Stimulated activated CD8-positive, alpha-beta memory T cell treated with anti-CD3 and anti-CD28 coated beads, Interleukin-4, amount 100 ng/mL, for 24 hours (primary cell): ENCODE measurements at regions not wholly inside any gene's neighbourhood (a gene's known extent, or its start where the extent isn't known, plus 50 kb on each side); places are given as distances from the start of the nearest gene placed in this dataset.
A peak's percentile ranks its signal among the peaks of the same experiment; 100 is the strongest.

Experiments
- DNase-seq: peaks from one replicate; pipeline ENCODE4 v3.0.0-alpha.2; 2020; ENCODE audit warnings: low read depth

- DNase-seq: no peak
Measured at GRCh38 chr6:26149240-26149639, 62.0 kb downstream of the HFE start.

DNA sequence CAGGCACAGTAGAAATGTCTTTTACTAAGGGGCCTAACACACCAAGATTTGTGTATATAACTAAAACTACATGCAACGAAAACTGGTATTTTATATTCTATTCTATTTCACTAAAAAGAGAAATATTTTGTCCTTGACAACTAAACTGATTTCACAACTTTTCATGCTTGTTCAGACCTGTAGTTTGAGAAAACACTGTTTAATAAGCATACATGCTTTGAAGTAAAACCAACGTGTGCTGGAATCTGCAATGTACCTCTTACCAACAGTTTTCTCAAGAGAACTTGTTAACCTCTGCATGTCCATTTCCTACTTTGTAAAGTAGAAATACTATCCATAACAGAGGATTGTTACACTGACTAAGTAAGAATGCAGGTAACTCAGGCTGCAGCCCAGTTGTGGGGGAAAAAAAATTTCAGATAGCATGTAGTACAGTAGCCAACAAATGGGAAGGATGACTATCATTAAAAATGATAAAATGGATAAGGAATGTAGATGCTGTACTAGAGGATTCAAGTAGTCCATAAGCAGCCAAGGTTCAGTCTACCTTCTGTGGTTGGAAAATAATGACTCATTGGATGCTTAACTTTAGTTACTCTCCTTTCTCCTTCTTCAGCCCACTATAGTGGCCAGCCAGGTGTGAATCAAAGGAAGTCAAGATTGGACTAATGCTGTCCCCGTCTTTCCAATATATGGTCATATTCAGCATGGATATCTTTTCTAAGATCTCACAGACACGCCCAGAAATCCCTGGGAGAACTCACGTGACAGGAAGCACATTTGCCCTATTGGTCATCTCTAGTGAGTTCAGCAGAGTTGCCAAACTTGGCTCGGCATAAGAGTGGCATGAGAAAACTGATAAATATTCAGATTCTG lies 65.2 kb downstream of the HFE start:
- no peak for DNase-seq

- no peak for DNase-seq
Measured at GRCh38 chr6:26155061-26155930, 68.1 kb downstream of the HFE start.

DNA sequence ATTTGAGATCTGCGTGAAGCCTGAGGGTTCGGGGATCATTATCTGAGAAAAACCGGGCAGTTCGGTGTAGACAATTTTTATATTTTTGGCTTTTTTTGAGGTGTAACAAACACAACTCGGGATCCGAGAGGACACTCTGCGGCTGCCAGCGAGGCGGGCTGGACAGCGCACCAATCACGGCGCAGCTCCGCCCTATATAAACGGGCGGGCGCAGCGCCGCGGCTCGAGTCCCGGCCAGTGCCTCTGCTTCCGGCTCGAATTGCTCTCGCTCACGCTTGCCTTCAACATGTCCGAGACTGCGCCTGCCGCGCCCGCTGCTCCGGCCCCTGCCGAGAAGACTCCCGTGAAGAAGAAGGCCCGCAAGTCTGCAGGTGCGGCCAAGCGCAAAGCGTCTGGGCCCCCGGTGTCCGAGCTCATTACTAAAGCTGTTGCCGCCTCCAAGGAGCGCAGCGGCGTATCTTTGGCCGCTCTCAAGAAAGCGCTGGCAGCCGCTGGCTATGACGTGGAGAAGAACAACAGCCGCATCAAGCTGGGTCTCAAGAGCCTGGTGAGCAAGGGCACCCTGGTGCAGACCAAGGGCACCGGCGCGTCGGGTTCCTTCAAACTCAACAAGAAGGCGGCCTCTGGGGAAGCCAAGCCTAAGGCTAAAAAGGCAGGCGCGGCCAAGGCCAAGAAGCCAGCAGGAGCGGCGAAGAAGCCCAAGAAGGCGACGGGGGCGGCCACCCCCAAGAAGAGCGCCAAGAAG lies 69.0 kb downstream of the HFE start:
- DNase-seq: peak; percentile 73

- peak; percentile 38 for DNase-seq
Measured at GRCh38 chr6:26156850-26157250, 69.6 kb downstream of the HFE start.

DNA sequence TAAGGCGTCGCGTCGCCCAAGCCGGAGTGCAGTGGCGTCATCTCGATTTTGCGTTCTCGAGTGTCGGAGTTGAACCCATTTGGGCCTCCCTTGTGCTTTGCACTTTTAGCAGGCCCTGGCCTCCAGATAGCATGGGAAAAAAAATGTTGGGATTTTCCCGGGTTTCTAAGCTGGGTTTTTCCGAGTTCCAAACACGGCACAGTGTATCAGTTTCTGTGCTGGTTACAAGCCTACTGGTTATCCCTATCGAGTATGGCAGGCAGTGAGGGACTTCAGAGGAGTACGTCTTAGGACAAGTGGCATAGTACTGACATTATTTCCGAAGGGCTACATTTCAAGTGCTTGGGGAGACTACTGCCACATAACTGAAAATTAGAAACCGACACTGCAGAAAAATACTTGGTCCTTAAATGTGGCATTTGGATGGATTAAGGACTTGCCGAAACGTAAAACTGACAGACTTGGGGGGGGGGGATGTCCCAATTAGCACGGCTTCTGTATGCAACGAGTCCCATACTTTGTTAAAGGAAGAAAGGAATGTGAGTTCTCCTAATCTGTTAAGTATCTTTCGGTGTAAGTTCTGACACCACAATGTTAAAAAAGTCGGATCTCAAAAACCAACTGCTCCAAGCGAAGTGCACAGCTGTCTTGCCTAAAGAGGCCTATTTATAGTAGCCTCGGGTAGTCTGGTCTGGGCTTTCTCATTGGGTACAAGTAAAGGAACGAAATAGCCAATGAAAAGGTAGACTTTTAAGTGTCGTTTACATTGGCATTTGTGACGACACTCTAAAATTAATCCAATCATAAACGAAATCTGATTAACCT lies 70.2 kb downstream of the HFE start:
- no peak for DNase-seq

DNA sequence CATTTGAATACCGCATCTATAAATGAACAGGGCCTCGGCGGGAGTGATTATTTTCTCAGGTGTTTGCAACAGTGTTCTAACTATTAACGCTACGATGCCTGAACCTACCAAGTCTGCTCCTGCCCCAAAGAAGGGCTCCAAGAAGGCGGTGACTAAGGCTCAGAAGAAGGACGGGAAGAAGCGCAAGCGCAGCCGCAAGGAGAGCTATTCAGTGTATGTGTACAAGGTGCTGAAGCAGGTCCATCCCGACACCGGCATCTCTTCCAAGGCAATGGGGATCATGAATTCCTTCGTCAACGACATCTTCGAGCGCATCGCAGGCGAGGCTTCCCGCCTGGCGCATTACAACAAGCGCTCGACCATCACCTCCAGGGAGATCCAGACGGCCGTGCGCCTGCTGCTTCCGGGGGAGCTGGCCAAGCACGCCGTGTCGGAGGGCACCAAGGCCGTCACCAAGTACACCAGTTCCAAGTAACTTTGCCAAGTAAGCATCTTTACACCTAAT lies 70.9 kb downstream of the HFE start:
- peak; percentile 62 for DNase-seq

DNA sequence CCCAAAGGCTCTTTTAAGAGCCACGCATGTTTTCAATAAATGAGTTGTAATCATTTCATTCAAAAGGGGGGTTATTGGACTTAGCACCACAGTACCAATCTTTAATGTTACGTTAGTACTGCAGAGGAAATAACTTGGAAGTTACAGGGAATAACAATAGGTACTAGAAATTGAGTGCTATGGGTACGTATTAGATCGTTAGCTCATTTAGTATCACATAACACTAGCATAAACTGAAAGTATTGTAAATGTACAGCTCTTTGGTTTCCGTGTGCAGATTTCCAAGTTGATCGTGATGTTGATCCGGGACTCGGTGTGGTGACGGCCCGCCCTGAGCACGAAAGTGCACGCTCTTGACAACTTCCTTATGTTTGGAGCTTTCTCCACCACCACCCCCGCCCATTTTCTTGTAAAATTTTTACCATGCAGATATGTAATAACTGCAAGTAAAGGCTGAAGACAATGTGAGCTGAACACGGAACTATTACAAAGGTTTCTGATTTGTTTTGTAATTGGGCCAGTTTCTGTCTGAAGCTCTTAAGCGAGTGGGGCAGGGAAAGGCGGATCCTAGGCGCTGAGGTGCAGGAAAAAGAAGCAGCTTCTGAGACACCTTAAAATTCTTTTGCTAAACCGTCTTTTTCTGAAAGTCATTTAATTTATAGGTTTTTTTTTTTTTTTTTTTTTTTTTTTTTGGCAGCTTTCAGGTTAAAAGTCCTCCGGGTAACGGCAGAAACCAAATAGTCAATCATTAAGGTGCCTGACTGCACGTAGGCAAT lies 71.5 kb downstream of the HFE start:
- DNase-seq: peak; percentile 20

- no peak for DNase-seq
Measured at GRCh38 chr6:26159357-26160273, 72.4 kb downstream of the HFE start.

DNA sequence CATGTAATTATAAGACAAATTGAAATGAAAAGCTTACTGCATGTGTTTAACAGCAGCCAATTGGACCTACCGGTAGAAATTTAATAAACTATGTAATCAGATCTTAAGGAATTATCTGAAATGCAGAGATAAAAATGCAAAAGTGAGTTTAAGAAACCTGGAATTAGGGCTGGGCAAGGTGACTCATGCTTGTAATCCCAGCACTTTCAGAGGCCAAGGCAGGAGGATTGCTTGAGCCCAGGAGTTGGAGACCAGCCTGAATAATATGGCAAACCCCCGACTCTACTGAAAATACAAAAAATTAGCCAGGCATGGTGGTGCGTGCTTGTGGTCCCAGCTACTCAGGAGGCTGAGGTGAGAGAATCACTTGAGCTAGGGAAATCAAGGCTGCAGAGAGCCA lies 74.1 kb downstream of the HFE start:
- no peak for DNase-seq

- no peak for DNase-seq
Measured at GRCh38 chr6:26162399-26162798, 75.2 kb downstream of the HFE start.

DNA sequence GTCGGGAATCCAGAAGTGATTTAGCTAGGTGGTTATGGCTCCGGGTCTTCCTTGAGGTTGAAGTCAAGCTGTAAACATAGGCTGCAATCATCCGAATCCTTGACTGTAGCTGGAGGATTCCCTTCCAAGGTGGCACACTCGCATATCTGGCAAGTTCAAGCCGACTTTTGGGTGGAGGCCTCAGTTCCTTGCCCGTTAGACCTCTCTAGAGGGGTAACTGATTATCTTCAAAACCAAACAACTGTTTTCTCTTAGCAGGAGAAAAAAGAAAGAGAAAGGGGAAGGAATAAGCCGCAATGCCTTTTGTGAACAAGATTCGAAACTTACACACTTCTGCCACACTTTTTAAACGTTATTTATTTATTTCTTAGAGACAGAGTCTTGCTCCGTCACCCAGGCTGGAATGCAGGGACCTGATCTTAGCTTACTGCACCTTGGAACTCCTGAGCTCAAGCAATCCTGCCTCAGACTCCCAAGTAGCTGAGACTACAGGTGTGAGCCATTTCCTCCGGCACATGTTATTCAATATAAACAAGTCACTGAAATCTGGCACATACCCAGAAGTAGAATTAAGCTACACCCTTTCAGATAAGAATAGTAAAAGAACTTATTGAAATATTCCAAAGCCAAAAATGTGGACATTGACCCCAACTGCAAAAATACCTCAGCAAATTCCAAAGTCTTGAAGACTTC lies 76.3 kb downstream of the HFE start:
- no peak for DNase-seq

DNA sequence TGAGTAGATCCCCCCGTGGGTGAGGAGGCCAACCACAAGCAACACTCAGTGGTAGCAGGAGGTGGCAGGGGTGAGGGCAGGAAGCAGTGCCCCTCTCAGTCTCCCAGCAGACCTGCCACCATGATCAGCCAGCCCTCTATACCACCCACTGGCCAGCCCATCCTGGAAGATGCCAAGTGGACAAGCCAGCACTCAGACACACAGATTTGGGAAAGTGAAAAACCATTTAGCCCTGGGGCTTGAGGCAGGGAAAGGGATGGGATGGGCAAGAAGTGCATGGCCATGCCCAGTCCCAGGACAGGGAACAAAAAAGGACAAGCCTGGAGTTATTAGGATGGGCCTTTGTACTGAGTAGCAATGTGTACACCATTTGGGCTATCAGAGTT lies 76.9 kb downstream of the HFE start:
- DNase-seq: no peak

GRCh38 chr6:26165261-26165790 lies 78.1 kb downstream of the HFE start:
- DNase-seq: no peak

DNA sequence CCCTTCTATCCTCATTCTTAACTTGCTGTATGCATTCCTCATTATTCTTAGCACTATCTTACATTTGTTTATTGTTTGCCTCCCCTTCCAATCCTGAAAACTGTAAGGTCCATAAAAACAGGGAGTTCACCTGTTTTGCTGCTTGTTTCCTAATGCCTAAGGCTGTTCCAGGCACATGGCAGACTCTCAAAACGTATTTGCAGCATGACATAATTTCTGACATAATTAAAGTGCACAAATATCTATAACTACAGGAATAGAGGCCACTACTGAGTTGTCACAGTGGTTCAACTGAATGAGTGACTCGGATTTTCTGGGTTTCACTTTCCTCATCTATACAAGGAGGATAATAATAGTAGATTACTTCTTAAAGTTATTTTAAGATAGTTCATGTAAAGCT lies 83.0 kb downstream of the HFE start:
- no peak for DNase-seq

DNA sequence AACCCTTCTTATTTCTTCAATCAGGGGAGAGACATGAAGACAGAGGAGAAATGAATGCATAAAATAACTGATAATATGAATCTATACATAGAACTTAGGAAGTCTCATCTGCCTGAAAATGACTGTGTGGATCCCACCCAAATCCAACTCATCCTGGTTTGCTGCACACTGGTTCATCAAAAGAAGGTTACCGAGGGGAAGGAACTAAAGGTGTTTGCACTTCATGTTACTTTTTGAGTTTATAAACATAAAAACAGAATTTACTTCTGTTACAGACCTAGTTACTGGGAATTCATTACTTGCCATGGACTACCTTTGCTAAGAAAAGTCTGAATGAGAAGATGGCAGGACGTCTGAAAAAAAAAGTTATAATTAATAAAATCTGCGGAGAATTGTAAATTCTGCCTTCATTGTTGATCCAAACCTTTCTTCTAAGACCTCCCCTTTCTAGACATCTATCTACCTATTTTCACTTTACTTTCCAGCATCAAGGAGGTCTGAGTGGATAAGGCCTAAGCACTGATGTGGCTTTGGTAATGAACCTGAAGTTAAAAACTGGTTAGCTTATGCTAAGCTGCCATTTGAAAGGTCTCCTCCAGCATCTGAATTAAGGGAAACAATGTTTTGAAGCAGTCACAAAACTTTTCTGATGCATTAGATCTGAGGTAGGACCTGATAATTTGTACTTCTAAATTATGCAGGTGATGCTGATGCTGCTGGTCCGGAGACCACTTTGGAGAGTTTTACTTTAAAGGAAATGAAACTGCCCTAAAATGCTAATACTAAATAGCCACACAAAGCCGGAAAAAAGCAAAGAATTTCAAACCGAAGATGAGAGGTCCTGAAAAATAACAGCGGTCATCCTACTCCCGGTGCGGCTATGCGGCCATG lies 84.0 kb downstream of the HFE start:
- no peak for DNase-seq

DNA sequence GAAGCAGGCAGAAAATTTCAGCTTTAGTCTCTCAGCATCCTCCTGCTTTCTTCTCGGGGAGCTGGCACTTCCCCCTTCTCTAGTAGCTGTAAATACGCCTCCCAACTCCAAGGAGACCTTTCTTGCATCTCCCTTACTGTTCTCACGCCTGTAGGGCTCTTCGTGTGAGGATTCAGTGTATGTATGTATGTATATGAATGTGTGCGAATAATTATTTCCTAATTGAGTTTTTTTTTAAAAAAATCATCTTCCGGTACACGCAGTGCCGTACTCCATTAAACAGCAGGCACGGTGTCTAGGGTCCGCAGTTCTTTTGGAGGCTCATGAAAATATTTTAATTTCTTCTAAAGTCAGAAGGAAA lies 85.4 kb downstream of the HFE start:
- DNase-seq: no peak

GRCh38 chr6:26173836-26174145 lies 86.6 kb downstream of the HFE start:
- no peak for DNase-seq
